ENCODE measurements at regions not wholly inside any gene's neighbourhood (a gene's known extent, or its start where the extent isn't known, plus 50 kb on each side); places are given as distances from the start of the nearest gene placed in this dataset.
A peak's percentile ranks its signal among the peaks of the same experiment; 100 is the strongest.

GRCh38 chr6:137339929-137340559 lies 120.9 kb upstream of the IFNGR1 start:
- no peak for DNase-seq (ENCODE audit: low read depth)
- no peak overlapping the region for H3K4me3 ChIP-seq (ENCODE audit: low read depth, low read length)
- TF ChIP-seq, protein P1, sequence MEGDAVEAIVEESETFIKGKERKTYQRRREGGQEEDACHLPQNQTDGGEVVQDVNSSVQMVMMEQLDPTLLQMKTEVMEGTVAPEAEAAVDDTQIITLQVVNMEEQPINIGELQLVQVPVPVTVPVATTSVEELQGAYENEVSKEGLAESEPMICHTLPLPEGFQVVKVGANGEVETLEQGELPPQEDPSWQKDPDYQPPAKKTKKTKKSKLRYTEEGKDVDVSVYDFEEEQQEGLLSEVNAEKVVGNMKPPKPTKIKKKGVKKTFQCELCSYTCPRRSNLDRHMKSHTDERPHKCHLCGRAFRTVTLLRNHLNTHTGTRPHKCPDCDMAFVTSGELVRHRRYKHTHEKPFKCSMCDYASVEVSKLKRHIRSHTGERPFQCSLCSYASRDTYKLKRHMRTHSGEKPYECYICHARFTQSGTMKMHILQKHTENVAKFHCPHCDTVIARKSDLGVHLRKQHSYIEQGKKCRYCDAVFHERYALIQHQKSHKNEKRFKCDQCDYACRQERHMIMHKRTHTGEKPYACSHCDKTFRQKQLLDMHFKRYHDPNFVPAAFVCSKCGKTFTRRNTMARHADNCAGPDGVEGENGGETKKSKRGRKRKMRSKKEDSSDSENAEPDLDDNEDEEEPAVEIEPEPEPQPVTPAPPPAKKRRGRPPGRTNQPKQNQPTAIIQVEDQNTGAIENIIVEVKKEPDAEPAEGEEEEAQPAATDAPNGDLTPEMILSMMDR (IDR thresholded peaks at IDR 0.05; ENCODE audit: insufficient read depth, low read depth, low read length, missing control alignments) = no peak

- H3K4me3 ChIP-seq (ENCODE audit: low read depth, low read length) = no peak overlapping the region
- DNase-seq (ENCODE audit: low read depth) = no peak
Measured at GRCh38 chr6:137334884-137335283, 115.7 kb upstream of the IFNGR1 start.

GRCh38 chr6:137334094-137334493 lies 114.9 kb upstream of the IFNGR1 start:
- TF ChIP-seq, protein P1 (IDR thresholded peaks at IDR 0.05; ENCODE audit: insufficient read depth, low read depth, low read length, missing control alignments) = no peak
- no peak overlapping the region for H3K4me3 ChIP-seq (ENCODE audit: low read depth, low read length)
- no peak for DNase-seq (ENCODE audit: low read depth)

More at GRCh38 chr6:137334884-137335283, 115.7 kb upstream of the IFNGR1 start:
- TF ChIP-seq, protein P1 (IDR thresholded peaks at IDR 0.05; ENCODE audit: insufficient read depth, low read depth, low read length, missing control alignments) = no peak

DNA sequence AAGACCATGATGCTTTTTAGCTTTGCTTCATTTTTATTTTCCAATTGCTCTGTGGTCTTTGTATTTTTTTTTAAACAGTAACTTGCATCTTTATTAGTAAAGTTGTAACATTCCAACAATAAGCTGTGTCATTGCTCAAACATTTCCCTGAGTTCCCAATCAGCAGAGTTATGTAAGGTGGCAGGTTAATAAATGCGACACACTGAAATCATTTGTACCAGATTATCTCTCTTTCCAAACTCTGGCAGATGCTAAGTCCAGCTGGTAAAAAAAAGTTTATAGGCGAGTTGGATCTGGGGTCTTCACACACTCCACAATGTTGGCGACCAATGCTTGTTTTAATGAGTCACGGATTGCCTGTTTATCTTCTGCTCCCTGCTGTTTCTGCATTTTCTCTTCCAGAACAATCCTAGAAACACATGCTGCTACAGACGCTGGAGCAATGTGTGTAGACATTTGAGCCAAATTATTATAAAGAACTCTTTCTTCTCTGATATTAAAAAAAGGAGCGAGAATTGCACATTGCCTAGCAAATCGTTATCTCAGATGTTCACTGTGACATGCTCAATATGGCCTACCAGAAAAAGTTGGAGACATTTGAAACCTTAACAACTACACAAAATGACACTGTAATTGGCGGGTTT lies 113.6 kb upstream of the IFNGR1 start:
- no peak overlapping the region for H3K4me3 ChIP-seq (ENCODE audit: low read depth, low read length)
- no peak for DNase-seq (ENCODE audit: low read depth)
- TF ChIP-seq, protein P1 (IDR thresholded peaks at IDR 0.05; ENCODE audit: insufficient read depth, low read depth, low read length, missing control alignments) = no peak

DNA sequence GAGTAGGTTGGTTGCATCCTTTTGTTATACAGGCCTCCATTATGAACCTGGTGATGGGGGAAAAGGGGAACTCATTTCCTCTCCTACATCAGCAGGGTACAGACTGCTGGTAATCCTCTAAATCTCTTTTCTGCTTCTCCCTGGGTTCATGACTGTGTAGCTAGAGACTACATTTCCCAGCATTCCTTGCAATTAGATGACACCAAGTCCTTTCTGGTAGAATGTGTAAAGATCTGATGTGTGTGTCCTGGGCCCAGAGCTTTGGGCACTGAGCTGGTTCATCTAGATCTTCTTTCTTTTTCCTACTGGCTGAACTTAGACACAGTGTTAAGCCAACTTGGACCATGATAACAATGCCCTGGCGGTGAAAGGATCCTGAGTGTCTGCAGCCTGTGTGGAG lies 104.7 kb upstream of the IFNGR1 start:
- H3K4me3 ChIP-seq (ENCODE audit: low read depth, low read length) = no peak overlapping the region
- DNase-seq (ENCODE audit: low read depth) = peak; percentile 12
- TF ChIP-seq, protein P1 (IDR thresholded peaks at IDR 0.05; ENCODE audit: insufficient read depth, low read depth, low read length, missing control alignments) = no peak

DNA sequence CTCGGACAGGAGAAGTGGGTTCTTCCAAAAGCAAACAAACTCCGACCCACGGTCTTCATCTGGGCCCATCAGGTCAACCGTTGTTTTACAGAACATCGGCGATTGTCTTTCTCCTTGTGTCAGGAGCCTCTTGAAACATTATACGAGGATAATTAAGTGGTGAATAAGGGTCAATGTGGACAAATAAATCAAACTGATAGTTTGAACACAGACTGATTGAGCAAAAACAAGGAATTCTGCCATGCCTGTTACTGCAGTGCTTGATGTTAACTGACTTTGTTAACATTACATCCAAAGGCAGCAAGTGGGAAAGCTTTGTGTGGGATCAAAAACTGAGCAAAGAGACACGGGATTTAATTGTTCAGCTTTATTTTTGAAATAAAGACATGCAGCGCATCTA lies 101.1 kb upstream of the IFNGR1 start:
- no peak overlapping the region for H3K4me3 ChIP-seq (ENCODE audit: low read depth, low read length)
- TF ChIP-seq, protein P1 (IDR thresholded peaks at IDR 0.05; ENCODE audit: insufficient read depth, low read depth, low read length, missing control alignments) = no peak
- no peak for DNase-seq (ENCODE audit: low read depth)

Measured in GM12865 (cell line).